GM12891 (cell line): ENCODE measurements at regions not wholly inside any gene's neighbourhood (a gene's known extent, or its start where the extent isn't known, plus 50 kb on each side); places are given as distances from the start of the nearest gene placed in this dataset.

Experiments
- DNase-seq: peaks from one replicate; pipeline ENCODE4 v3.0.0; 2011; ENCODE audit warnings: low spot score; ENCODE audit not compliant: insufficient read length
- FAIRE-seq: peaks from 2 replicates; lab custom pipeline; 2011; peaks lifted over from hg19 to GRCh38; lab: Jason Lieb, UNC
- PAX5 ChIP-seq: IDR thresholded peaks from 2 replicates; pipeline ENCODE4 v1.6.1; 2011; ENCODE audit warnings: low read length, moderate library complexity, mild to moderate bottlenecking; ENCODE audit not compliant: insufficient read depth, severe bottlenecking
- POLR2A ChIP-seq: IDR thresholded peaks from 2 replicates; pipeline ENCODE4 v1.6.1; 2011; ENCODE audit warnings: low read depth, low read length, control low read depth
- POLR2AphosphoS5 ChIP-seq: IDR thresholded peaks from 2 replicates; pipeline ENCODE4 v1.6.1; 2011; ENCODE audit warnings: low read depth, low read length, control low read depth
- POU2F2 ChIP-seq: IDR thresholded peaks from 2 replicates; pipeline ENCODE4 v1.6.1; 2011; ENCODE audit warnings: low read depth, mild to moderate bottlenecking, control low read depth, low read length, moderate library complexity
- SPI1 ChIP-seq: IDR thresholded peaks from 2 replicates; pipeline ENCODE4 v1.6.1; 2011; ENCODE audit warnings: low read depth, low read length, control low read depth
- TAF1 ChIP-seq: IDR thresholded peaks from 2 replicates; pipeline ENCODE4 v1.6.1; 2011; ENCODE audit warnings: low read depth, low read length, control low read depth

GRCh38 chr2:107323946-107324565 lies 438.1 kb upstream of the ST6GAL2 start:
- DNase-seq (no peak), FAIRE-seq (no peak)
- TF ChIP-seq PAX5 (no peak), POU2F2 (no peak)

GRCh38 chr2:107325981-107326786 lies 440.2 kb upstream of the ST6GAL2 start:
- no peak for TF ChIP-seq POLR2AphosphoS5
- no peak for TF ChIP-seq POLR2A
- TF ChIP-seq PAX5: no peak
- no peak for TF ChIP-seq SPI1
- TF ChIP-seq POU2F2: no peak
- TF ChIP-seq TAF1: no peak
- no peak for FAIRE-seq

GRCh38 chr2:107334306-107334705 lies 448.3 kb upstream of the ST6GAL2 start:
- DNase-seq (no peak), FAIRE-seq (no peak)
- no peak for TF ChIP-seq POLR2A
- TF ChIP-seq SPI1: no peak
- no peak for TF ChIP-seq POLR2AphosphoS5
- TF ChIP-seq TAF1: no peak
- TF ChIP-seq POU2F2: no peak
- no peak for TF ChIP-seq PAX5

More at GRCh38 chr2:107325981-107326786, 440.2 kb upstream of the ST6GAL2 start:
- no peak for DNase-seq

GRCh38 chr2:107336526-107336925 lies 450.6 kb upstream of the ST6GAL2 start:
- TF ChIP-seq SPI1 (no peak), TAF1 (no peak), POLR2AphosphoS5 (no peak), PAX5 (no peak), POU2F2 (no peak), POLR2A (no peak)
- DNase-seq (no peak), FAIRE-seq (no peak)

GRCh38 chr2:107337209-107337898 lies 451.4 kb upstream of the ST6GAL2 start:
- DNase-seq (no peak), FAIRE-seq (no peak)
- TF ChIP-seq PAX5 (no peak), TAF1 (no peak)

GRCh38 chr2:107338059-107338458 lies 452.1 kb upstream of the ST6GAL2 start:
- TF ChIP-seq POU2F2: no peak
- TF ChIP-seq POLR2A: no peak
- TF ChIP-seq SPI1: no peak
- TF ChIP-seq POLR2AphosphoS5: no peak
- TF ChIP-seq TAF1: no peak
- no peak for TF ChIP-seq PAX5
- DNase-seq (no peak), FAIRE-seq (no peak)

GRCh38 chr2:107338571-107338970 lies 452.6 kb upstream of the ST6GAL2 start:
- FAIRE-seq (no peak), DNase-seq (no peak)
- TF ChIP-seq PAX5 (no peak), POU2F2 (no peak), POLR2AphosphoS5 (no peak), TAF1 (no peak), SPI1 (no peak), POLR2A (no peak)

GRCh38 chr2:107340955-107341354 lies 455.0 kb upstream of the ST6GAL2 start:
- no peak for FAIRE-seq
- DNase-seq: no peak
- no peak for TF ChIP-seq POLR2AphosphoS5
- no peak for TF ChIP-seq POLR2A
- TF ChIP-seq TAF1: no peak
- TF ChIP-seq POU2F2: no peak
- TF ChIP-seq SPI1: no peak
- TF ChIP-seq PAX5: no peak

- DNase-seq (no peak), FAIRE-seq (no peak)
- no peak for TF ChIP-seq PAX5
Measured at GRCh38 chr2:107349329-107349728, 463.4 kb upstream of the ST6GAL2 start.
